Activated T-cell treated with anti-CD3 and anti-CD28 coated beads, Interleukin-2, amount 50 U/mL, for 72 hours (primary cell): ENCODE measurements at regions not wholly inside any gene's neighbourhood (a gene's known extent, or its start where the extent isn't known, plus 50 kb on each side); places are given as distances from the start of the nearest gene placed in this dataset.

Experiments used
- ATAC-seq, 2 donors: fragments of 150-1000 bp; cut with Tn5 transposase; replicated peaks in 1 of 2; 2 replicates each; pipeline ENCODE4 v1.10.0; 2021; ENCODE audit warnings: moderate library complexity in 2 of 2, mild to moderate bottlenecking in 1 of 2
- DNase-seq, 2 donors: peaks; one replicate each; pipeline ENCODE4 v3.0.0; 2021 to 2022; ENCODE audit warnings: mixed read lengths in 1 of 2
- H3K27ac Mint-ChIP-seq: one replicate; pipeline ENCODE4 v1.8.0; 2022; ENCODE audit warnings: mild to moderate bottlenecking, moderate library complexity, mixed read lengths
- H3K27me3 Mint-ChIP-seq: one replicate; pipeline ENCODE4 v1.8.0; 2022; ENCODE audit warnings: low read depth, mixed read lengths
- H3K36me3 Mint-ChIP-seq, 2 donors: one replicate each; pipeline ENCODE4 v1.8.0; 2022; ENCODE audit warnings: mixed read lengths in 2 of 2, mild to moderate bottlenecking in 1 of 2; ENCODE audit not compliant: insufficient read depth in 2 of 2
- H3K4me1 Mint-ChIP-seq: one replicate; pipeline ENCODE4 v1.8.0; 2022; ENCODE audit warnings: low read depth, mixed read lengths
- H3K4me3 Mint-ChIP-seq, 2 donors: one replicate each; pipeline ENCODE4 v1.8.0; 2022; ENCODE audit warnings: mild to moderate bottlenecking in 2 of 2, mixed read lengths in 2 of 2, moderate library complexity in 2 of 2
- H3K9me3 Mint-ChIP-seq, 2 donors: one replicate each; pipeline ENCODE4 v1.8.0; 2022; ENCODE audit warnings: mixed read lengths in 2 of 2

DNA sequence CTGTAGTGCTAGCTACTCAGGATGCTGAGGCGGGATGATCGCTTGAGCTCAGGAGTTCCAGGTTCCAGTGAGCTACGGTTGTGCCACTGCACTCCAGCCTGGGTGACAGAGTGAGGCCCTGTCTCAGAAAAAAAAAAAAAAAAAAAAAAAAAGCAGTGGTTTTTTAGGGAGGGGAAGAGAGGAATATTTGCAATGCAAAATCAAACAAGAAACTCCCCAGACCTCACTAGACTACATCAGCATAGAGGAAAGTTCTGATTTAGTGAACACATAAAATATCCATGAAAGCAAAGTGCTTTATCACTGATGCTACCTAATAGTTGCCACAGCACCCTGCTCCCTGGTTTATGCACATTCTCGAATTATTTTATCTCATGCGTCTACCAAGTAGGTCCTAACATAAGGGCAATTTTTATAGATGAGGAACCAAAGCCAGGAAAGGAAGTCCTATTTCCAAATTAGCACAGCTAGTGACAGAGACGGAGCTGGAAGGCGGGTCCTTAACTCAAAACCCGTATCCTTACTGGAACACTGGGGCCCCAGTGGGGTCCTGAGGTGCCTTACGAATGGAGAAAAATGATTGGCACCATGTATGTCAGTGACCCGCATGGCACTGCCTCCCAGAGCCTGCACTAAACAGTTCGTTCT lies 50.7 kb upstream of the GPR157 start:
- peaks cover 0 to 7% of the 10 kb centered on the region in 2 donors for H3K36me3 Mint-ChIP-seq
- H3K4me3 Mint-ChIP-seq = no peak overlapping the region
- no peak overlapping the region for H3K27ac Mint-ChIP-seq
- DNase-seq = no peak
- H3K4me1 Mint-ChIP-seq = peaks cover 8% of the 10 kb centered on the region
- H3K9me3 Mint-ChIP-seq = no peaks in the 10 kb centered on the region
- peaks cover 42% of the 10 kb centered on the region for H3K27me3 Mint-ChIP-seq
- no peak for ATAC-seq

DNA sequence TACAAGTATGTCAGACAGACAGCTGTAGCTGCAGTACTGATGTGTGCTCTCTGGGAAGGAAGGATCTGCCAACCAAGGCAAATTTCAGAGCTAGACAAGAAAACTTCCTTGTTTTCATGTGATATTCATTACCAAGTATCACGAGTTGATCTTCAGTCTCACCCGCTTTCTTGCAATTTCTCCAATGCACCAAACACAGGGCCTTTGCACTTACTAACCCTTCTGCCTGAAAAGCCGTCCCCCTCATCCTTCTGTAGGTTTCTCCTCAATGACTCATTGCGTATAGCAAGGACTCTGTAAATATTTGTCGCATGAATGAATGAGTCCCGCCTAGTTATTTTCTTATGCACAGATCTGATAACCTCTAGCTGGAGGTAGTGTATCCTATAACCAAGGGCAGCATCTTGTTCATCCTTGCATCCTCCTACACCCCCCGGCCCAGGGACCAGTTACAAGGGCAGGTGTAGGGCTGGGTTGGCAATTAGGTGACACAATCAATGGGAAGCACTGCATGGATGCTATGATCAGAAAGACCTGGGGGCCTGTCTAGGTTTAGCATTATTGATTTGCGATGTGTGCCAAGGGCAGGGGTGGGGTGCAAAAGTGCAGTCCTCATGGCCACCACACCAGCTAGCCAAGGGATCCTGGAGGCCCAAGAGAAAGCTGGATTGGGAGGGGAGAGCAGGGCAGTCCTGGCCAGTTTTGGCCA lies 51.4 kb upstream of the GPR157 start:
- Mint-ChIP-seq H3K4me1 (peaks cover 8% of the 10 kb centered on the region), H3K27me3 (peaks cover 42% of the 10 kb centered on the region), H3K36me3 (peaks cover 0 to 7% of the 10 kb centered on the region in 2 donors), H3K4me3 (peak overlapping the region; percentile 12 to 88), H3K27ac (no peak overlapping the region), H3K9me3 (no peaks in the 10 kb centered on the region)
- ATAC-seq = no peak
- DNase-seq = no peak

- no peak overlapping the region for H3K27ac Mint-ChIP-seq
Observed at GRCh38 chr1:9181176-9181906, 52.4 kb upstream of the GPR157 start.

GRCh38 chr1:9181990-9182783 lies 52.4 kb upstream of the H6PD start:
- Mint-ChIP-seq H3K27ac (peak overlapping the region; percentile 25), H3K4me3 (peak overlapping the region; percentile 82 to 88), H3K4me1 (peaks cover 9% of the 10 kb centered on the region), H3K9me3 (no peaks in the 10 kb centered on the region), H3K36me3 (peaks cover 0 to 7% of the 10 kb centered on the region in 2 donors), H3K27me3 (peaks cover 46% of the 10 kb centered on the region)
- DNase-seq (peak; percentile 56 to 59), ATAC-seq (peak; percentile 69 to 72)

More at GRCh38 chr1:9181176-9181906, 52.4 kb upstream of the GPR157 start:
- ATAC-seq (peak; percentile 64 to 65), DNase-seq (peak; percentile 82 to 88)
- Mint-ChIP-seq H3K36me3 (peaks cover 0 to 7% of the 10 kb centered on the region in 2 donors), H3K9me3 (no peaks in the 10 kb centered on the region), H3K4me1 (peaks cover 8% of the 10 kb centered on the region), H3K27me3 (peaks cover 46% of the 10 kb centered on the region), H3K4me3 (peak overlapping the region; percentile 82 to 88)

GRCh38 chr1:9182784-9183257 lies 51.8 kb upstream of the H6PD start:
- no peak overlapping the region for H3K27ac Mint-ChIP-seq

GRCh38 chr1:9183441-9183840 lies 51.1 kb upstream of the H6PD start:
- Mint-ChIP-seq H3K4me3 (peak overlapping the region in 1 of 2 donors; percentile 64), H3K27ac (no peak overlapping the region), H3K27me3 (peaks cover 46% of the 10 kb centered on the region), H3K9me3 (no peaks in the 10 kb centered on the region), H3K4me1 (peaks cover 13% of the 10 kb centered on the region), H3K36me3 (peaks cover 0 to 7% of the 10 kb centered on the region in 2 donors)
- ATAC-seq (no peak), DNase-seq (no peak)

More at GRCh38 chr1:9182784-9183257, 51.8 kb upstream of the H6PD start:
- ATAC-seq (peak; percentile 13 to 29), DNase-seq (peak in 1 of 2 donors; percentile 45)
- Mint-ChIP-seq H3K9me3 (no peaks in the 10 kb centered on the region), H3K4me3 (peak overlapping the region; percentile 75 to 88), H3K27me3 (peaks cover 46% of the 10 kb centered on the region), H3K36me3 (peaks cover 0 to 7% of the 10 kb centered on the region in 2 donors), H3K4me1 (peaks cover 13% of the 10 kb centered on the region)

- H3K27ac Mint-ChIP-seq = no peak overlapping the region
- no peak for DNase-seq
- ATAC-seq = no peak
- peaks cover 46% of the 10 kb centered on the region for H3K27me3 Mint-ChIP-seq
- H3K4me1 Mint-ChIP-seq = peaks cover 13% of the 10 kb centered on the region
- no peaks in the 10 kb centered on the region for H3K9me3 Mint-ChIP-seq
- H3K4me3 Mint-ChIP-seq = peak overlapping the region in 1 of 2 donors; percentile 64
- peaks cover 0 to 7% of the 10 kb centered on the region in 2 donors for H3K36me3 Mint-ChIP-seq
Observed at GRCh38 chr1:9183898-9184297, 50.7 kb upstream of the H6PD start.

GRCh38 chr1:9184749-9185148 lies 49.8 kb upstream of the H6PD start:
- Mint-ChIP-seq H3K27ac (no peak overlapping the region), H3K9me3 (no peaks in the 10 kb centered on the region), H3K36me3 (peaks cover 0 to 7% of the 10 kb centered on the region in 2 donors), H3K4me3 (no peak overlapping the region), H3K27me3 (peaks cover 47% of the 10 kb centered on the region), H3K4me1 (peaks cover 13% of the 10 kb centered on the region)
- no peak for ATAC-seq
- no peak for DNase-seq
